ENCODE measurements at regions not wholly inside any gene's neighbourhood (a gene's known extent, or its start where the extent isn't known, plus 50 kb on each side); places are given as distances from the start of the nearest gene placed in this dataset.

DNA sequence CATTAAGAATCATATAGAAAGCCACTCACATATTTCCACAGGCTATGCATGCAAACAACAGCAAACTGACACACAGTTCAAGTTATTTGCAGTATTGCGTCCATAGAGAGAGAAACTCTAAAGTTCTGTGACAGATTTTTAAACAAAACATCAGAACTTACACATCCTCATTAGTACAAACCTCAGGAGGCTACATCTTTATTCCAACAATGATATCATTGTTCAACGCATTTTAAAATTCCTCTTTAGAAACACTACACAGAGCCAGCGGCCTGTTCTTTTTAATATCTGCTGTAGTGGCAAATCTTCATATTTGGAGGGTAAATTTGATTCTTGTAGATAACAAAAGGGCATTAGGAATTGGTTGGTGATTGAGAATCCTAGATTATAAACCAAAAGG, 55.9 kb upstream of the NFE2L3 start:
- no peak overlapping the region for H3K27ac Mint-ChIP-seq (ENCODE audit: unreplicated experiment)
- TF ChIP-seq, protein P1, sequence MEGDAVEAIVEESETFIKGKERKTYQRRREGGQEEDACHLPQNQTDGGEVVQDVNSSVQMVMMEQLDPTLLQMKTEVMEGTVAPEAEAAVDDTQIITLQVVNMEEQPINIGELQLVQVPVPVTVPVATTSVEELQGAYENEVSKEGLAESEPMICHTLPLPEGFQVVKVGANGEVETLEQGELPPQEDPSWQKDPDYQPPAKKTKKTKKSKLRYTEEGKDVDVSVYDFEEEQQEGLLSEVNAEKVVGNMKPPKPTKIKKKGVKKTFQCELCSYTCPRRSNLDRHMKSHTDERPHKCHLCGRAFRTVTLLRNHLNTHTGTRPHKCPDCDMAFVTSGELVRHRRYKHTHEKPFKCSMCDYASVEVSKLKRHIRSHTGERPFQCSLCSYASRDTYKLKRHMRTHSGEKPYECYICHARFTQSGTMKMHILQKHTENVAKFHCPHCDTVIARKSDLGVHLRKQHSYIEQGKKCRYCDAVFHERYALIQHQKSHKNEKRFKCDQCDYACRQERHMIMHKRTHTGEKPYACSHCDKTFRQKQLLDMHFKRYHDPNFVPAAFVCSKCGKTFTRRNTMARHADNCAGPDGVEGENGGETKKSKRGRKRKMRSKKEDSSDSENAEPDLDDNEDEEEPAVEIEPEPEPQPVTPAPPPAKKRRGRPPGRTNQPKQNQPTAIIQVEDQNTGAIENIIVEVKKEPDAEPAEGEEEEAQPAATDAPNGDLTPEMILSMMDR (IDR thresholded peaks at IDR 0.05; ENCODE audit: partially characterized antibody, unreplicated experiment), result no peak
- peaks cover 2% of the 10 kb centered on the region for H3K9me3 Mint-ChIP-seq (ENCODE audit: unreplicated experiment)
- peaks cover 7% of the 10 kb centered on the region for H3K4me1 Mint-ChIP-seq (ENCODE audit: low read depth, unreplicated experiment)
- peaks cover 1% of the 10 kb centered on the region for H3K27me3 Mint-ChIP-seq (ENCODE audit: unreplicated experiment)
- no peaks in the 10 kb centered on the region for H3K36me3 Mint-ChIP-seq (ENCODE audit: unreplicated experiment)
- DNase-seq, result no peak
- no peak overlapping the region for H3K4me3 Mint-ChIP-seq (ENCODE audit: unreplicated experiment)

DNA sequence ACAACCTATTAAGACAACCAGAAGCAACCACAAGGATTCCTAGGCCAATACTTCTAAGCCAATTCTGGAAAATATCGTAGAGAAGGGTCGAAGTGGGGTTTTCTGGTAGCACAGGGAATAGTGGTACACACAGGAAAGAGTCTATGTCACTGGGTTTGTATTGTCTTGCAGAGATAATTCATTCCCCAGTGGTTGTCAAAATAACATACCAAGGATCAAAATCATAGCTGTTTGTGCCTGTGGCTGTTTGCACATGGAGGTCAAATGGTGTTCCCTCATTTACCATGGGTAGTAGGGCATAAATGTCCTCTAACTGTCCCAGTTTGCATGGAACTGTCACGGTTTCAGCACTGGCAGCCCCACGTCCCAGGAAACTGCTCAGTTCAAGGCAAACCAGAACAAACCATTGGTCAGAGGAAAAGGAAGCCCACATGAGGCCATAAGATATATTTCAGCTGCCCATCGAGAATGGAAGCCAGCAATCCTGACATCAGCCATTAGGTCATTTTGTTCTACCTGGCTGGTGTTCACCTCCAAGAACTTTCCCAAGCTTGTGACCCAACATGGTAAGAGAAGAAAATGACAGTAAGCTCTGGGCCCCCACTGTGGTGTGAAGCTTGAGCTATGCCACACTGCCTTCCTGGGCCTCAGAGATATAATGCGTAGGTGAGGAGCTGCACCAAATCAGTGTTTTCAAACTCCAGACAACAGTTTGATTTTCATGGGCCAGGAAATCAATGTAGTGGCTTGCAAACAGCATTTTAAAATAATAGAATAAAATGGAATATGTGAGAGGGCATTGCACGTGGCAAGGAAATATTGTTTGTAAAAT, 53.9 kb upstream of the NFE2L3 start:
- Mint-ChIP-seq H3K36me3 (ENCODE audit: unreplicated experiment) (no peaks in the 10 kb centered on the region), H3K9me3 (ENCODE audit: unreplicated experiment) (peaks cover 6% of the 10 kb centered on the region), H3K27ac (ENCODE audit: unreplicated experiment) (no peak overlapping the region), H3K27me3 (ENCODE audit: unreplicated experiment) (peaks cover 1% of the 10 kb centered on the region), H3K4me1 (ENCODE audit: low read depth, unreplicated experiment) (peaks cover 9% of the 10 kb centered on the region), H3K4me3 (ENCODE audit: unreplicated experiment) (no peak overlapping the region)
- TF ChIP-seq, protein P1 (IDR thresholded peaks at IDR 0.05; ENCODE audit: partially characterized antibody, unreplicated experiment), result no peak
- DNase-seq, result no peak

DNA sequence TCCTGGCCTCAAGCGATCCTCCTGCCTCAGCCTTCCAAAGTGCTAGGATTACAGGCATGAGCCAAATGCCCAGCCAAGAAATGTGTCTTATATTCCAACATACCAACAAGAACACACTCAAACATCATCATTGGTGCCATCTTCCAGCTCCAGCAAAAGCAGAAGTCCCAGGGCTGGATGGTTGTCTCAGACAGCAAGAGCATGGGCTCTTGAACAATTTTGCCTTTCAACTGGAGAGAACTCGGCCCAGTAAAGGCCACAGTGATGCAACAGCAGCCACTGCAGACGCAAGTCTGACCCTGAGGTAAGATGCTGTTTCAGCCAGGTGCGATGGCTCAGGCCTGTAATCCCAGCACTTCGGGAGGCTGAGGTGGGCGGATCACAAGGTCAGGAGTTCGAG, 52.8 kb upstream of the NFE2L3 start:
- Mint-ChIP-seq H3K4me1 (ENCODE audit: low read depth, unreplicated experiment) (peaks cover 9% of the 10 kb centered on the region), H3K9me3 (ENCODE audit: unreplicated experiment) (peaks cover 6% of the 10 kb centered on the region), H3K36me3 (ENCODE audit: unreplicated experiment) (no peaks in the 10 kb centered on the region), H3K27ac (ENCODE audit: unreplicated experiment) (no peak overlapping the region), H3K27me3 (ENCODE audit: unreplicated experiment) (peaks cover 1% of the 10 kb centered on the region), H3K4me3 (ENCODE audit: unreplicated experiment) (no peak overlapping the region)
- TF ChIP-seq, protein P1 (IDR thresholded peaks at IDR 0.05; ENCODE audit: partially characterized antibody, unreplicated experiment), result no peak
- no peak for DNase-seq

DNA sequence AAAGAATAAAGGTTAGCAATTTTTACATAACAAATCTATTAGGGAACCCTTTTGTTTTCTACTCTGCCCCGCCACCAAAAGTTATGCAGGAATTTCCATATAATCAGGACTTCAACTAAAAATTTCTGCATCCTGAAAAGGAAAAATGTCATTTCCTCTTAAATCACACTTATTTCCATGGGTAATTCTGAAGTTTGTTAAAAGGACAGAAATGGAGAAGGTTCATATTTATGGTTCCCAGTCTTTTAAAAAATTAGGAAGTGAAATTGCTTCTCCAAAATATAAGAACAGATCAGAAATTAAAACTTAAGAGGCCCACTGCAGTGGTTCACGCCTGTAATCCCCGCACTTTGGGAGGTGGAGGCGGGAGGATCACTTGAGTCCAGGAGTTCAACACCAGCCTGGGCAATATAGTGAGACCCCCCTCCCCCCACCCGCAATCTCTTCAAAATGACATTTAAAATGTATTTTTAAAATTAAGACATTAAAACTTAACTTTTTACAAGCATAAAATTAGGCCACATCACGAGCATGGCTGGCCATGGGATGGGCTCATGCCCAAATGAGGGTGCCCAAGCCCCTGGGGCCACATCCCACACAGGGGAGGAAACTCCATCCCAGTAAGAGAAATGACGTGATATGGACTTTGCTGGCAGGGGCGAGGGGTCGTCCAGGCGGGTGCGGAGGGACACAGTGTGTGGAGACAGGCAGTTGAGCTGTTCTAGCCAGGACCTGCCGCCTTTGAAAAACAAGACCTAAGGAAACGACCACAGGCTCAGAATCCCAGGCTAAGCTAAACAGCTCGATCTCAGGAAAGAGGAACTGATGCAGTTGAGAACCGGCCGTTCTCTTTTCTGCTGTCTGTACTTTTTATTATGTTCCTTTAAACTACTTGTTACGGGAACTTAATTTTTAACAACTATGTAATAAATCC, 51.3 kb upstream of the NFE2L3 start:
- Mint-ChIP-seq H3K9me3 (ENCODE audit: unreplicated experiment) (peaks cover 6% of the 10 kb centered on the region), H3K27me3 (ENCODE audit: unreplicated experiment) (peaks cover 6% of the 10 kb centered on the region), H3K4me3 (ENCODE audit: unreplicated experiment) (no peak overlapping the region), H3K27ac (ENCODE audit: unreplicated experiment) (peak overlapping the region; percentile 70), H3K36me3 (ENCODE audit: unreplicated experiment) (no peaks in the 10 kb centered on the region), H3K4me1 (ENCODE audit: low read depth, unreplicated experiment) (peaks cover 9% of the 10 kb centered on the region)
- no peak for DNase-seq
- TF ChIP-seq, protein P1 (IDR thresholded peaks at IDR 0.05; ENCODE audit: partially characterized antibody, unreplicated experiment), result no peak

All from glutamatergic neuron (in vitro differentiated cells).